ENCODE measurements at regions not wholly inside any gene's neighbourhood (a gene's known extent, or its start where the extent isn't known, plus 50 kb on each side); places are given as distances from the start of the nearest gene placed in this dataset.

GRCh38 chr5:91742550-91742949, 359.4 kb upstream of the ARRDC3 start:
- TF ChIP-seq, protein P1, sequence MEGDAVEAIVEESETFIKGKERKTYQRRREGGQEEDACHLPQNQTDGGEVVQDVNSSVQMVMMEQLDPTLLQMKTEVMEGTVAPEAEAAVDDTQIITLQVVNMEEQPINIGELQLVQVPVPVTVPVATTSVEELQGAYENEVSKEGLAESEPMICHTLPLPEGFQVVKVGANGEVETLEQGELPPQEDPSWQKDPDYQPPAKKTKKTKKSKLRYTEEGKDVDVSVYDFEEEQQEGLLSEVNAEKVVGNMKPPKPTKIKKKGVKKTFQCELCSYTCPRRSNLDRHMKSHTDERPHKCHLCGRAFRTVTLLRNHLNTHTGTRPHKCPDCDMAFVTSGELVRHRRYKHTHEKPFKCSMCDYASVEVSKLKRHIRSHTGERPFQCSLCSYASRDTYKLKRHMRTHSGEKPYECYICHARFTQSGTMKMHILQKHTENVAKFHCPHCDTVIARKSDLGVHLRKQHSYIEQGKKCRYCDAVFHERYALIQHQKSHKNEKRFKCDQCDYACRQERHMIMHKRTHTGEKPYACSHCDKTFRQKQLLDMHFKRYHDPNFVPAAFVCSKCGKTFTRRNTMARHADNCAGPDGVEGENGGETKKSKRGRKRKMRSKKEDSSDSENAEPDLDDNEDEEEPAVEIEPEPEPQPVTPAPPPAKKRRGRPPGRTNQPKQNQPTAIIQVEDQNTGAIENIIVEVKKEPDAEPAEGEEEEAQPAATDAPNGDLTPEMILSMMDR (IDR thresholded peaks at IDR 0.05; ENCODE audit: insufficient read depth, low read length): no peak
- no peak for TF ChIP-seq POLR2AphosphoS5 (IDR thresholded peaks at IDR 0.05; ENCODE audit: low read depth)

Measured in HL-60 (cell line).